SK-N-SH (cell line): ENCODE measurements at regions not wholly inside any gene's neighbourhood (a gene's known extent, or its start where the extent isn't known, plus 50 kb on each side); places are given as distances from the start of the nearest gene placed in this dataset.

Experiments
- CTCF ChIA-PET: fragments of 300-600, 350-600 bp; formaldehyde crosslinking; extraction: SDS; loops from one replicate; lab custom pipeline; 2021; lab: Yijun Ruan, JAX
- POLR2A ChIA-PET: fragments of 350-600 bp; sonication (Branson Sonifier 250); formaldehyde crosslinking; extraction: SDS; loops from one replicate; lab custom pipeline; 2020; ENCODE audit warnings: antibody characterized with exemption, inconsistent platforms; lab: Yijun Ruan, JAX
- DNase-seq: peaks from one replicate; pipeline ENCODE4 v3.0.0; 2012
- H2AFZ ChIP-seq: fragments of 200-600 bp; sonication (generic); 2 replicates; pipeline ENCODE4 v1.8.1; 2016; ENCODE audit warnings: antibody characterized with exemption, mild to moderate bottlenecking, low read depth
- H3F3A ChIP-seq: fragments of 200-600 bp; sonication (generic); replicated peaks from 2 replicates; pipeline ENCODE3; 2016; ENCODE audit warnings: antibody characterized with exemption, mild to moderate bottlenecking; ENCODE audit not compliant: insufficient read depth
- H3K27ac ChIP-seq, 2 experiments: fragments of 200-500 bp in 1 of 2; fragments of 200-600 bp in 1 of 2; sonication (Bioruptor generic) in 1 of 2; sonication (generic), shearing (Covaris generic) in 1 of 2; 2 replicates each; pipeline versions ENCODE4 v1.5.1 to v1.6.1; 2014 to 2016; ENCODE audit warnings: low read depth in 2 of 2, inconsistent platforms in 1 of 2, low read length in 1 of 2, mild to moderate bottlenecking in 1 of 2, mixed read lengths in 1 of 2
- H3K27me3 ChIP-seq: fragments of 200-600 bp; sonication (generic), shearing (Covaris generic); 2 replicates; pipeline ENCODE4 v1.6.1; 2016; ENCODE audit warnings: mixed run types; ENCODE audit not compliant: insufficient read depth
- H3K36me3 ChIP-seq, 2 experiments: fragments of 200-500 bp in 1 of 2; fragments of 200-600 bp in 1 of 2; sonication (Bioruptor generic) in 1 of 2; sonication (generic) in 1 of 2; replicated peaks in 1 of 2; 2 replicates each; pipeline versions ENCODE3 to v1.5.1; 2014 to 2016; ENCODE audit warnings: low read length in 1 of 2, mild to moderate bottlenecking in 1 of 2; ENCODE audit not compliant: insufficient read depth in 2 of 2, control insufficient read depth in 1 of 2
- H3K4me1 ChIP-seq, 2 experiments: fragments of 200-500 bp in 1 of 2; fragments of 200-600 bp in 1 of 2; sonication (Bioruptor generic) in 1 of 2; sonication (generic), shearing (Covaris generic) in 1 of 2; 2 replicates each; pipeline versions ENCODE4 v1.5.1 to v1.6.1; 2014 to 2016; ENCODE audit warnings: low read depth in 1 of 2, low read length in 1 of 2, mixed run types in 1 of 2; ENCODE audit not compliant: insufficient read depth in 2 of 2, control insufficient read depth in 1 of 2
- H3K4me2 ChIP-seq: fragments of 200-600 bp; sonication (generic), shearing (Covaris generic); 2 replicates; pipeline ENCODE4 v1.6.1; 2017; ENCODE audit warnings: mixed run types
- H3K4me3 ChIP-seq, 2 experiments: fragments of 200-500 bp in 1 of 2; fragments of 200-600 bp in 1 of 2; sonication (Bioruptor generic) in 1 of 2; sonication (generic), shearing (Covaris generic) in 1 of 2; 2 replicates each; pipeline versions ENCODE4 v1.5.1 to v1.8.1; 2014 to 2016; ENCODE audit warnings: low read depth in 2 of 2, inconsistent platforms in 1 of 2, low read length in 1 of 2, mild to moderate bottlenecking in 1 of 2, mixed read lengths in 1 of 2, moderate library complexity in 1 of 2
- H3K79me2 ChIP-seq: fragments of 200-600 bp; sonication (generic); 2 replicates; pipeline ENCODE4 v1.8.1; 2017; ENCODE audit warnings: mild to moderate bottlenecking; ENCODE audit not compliant: insufficient read depth
- H3K9ac ChIP-seq: fragments of 200-600 bp; sonication (generic); 2 replicates; pipeline ENCODE4 v1.6.1; 2017; ENCODE audit warnings: mixed run types
- H3K9me2 ChIP-seq: fragments of 200-600 bp; sonication (generic); 2 replicates; pipeline ENCODE4 v1.6.1; 2017; ENCODE audit warnings: mixed run types
- H3K9me3 ChIP-seq: fragments of 200-600 bp; sonication (generic); 2 replicates; pipeline ENCODE4 v1.6.1; 2017; ENCODE audit warnings: mixed run types, mild to moderate bottlenecking, moderate library complexity
- H4K20me1 ChIP-seq: fragments of 200-600 bp; sonication (generic); 2 replicates; pipeline ENCODE4 v1.6.1; 2017; ENCODE audit warnings: mild to moderate bottlenecking, mixed run types; ENCODE audit not compliant: insufficient read depth
- CHD2 ChIP-seq: fragments of 150-350 bp; IDR thresholded peaks from 2 replicates; pipeline ENCODE4 v1.6.1; 2018; ENCODE audit warnings: low read length; ENCODE audit not compliant: partially characterized antibody
- EP300 ChIP-seq, 2 experiments: IDR thresholded peaks; 2 replicates each; pipeline versions ENCODE4 v1.4.0 to v1.6.1; 2012; ENCODE audit warnings: borderline replicate concordance in 1 of 2, low read depth in 1 of 2, low read length in 1 of 2
- FOSL2 ChIP-seq: IDR thresholded peaks from 2 replicates; pipeline ENCODE4 v1.4.0; 2012; ENCODE audit warnings: low read depth, mild to moderate bottlenecking, moderate library complexity, borderline replicate concordance
- IRF3 ChIP-seq: fragments of 150-350 bp; IDR thresholded peaks from 2 replicates; pipeline ENCODE4 v1.6.1; 2016; ENCODE audit warnings: mild to moderate bottlenecking, low read depth, low read length
- JUND ChIP-seq: IDR thresholded peaks from 2 replicates; pipeline ENCODE4 v1.4.0; 2012
- NRF1 ChIP-seq: IDR thresholded peaks from 2 replicates; pipeline ENCODE4 v1.6.1; 2012; ENCODE audit warnings: low read depth, mild to moderate bottlenecking, low read length
- TCF12 ChIP-seq: IDR thresholded peaks from 2 replicates; pipeline ENCODE4 v1.4.0; 2012
- TEAD4 ChIP-seq: IDR thresholded peaks from 2 replicates; pipeline ENCODE4 v1.4.0; 2012; ENCODE audit warnings: mild to moderate bottlenecking, borderline replicate concordance; ENCODE audit not compliant: insufficient read depth
- ZBTB33 ChIP-seq: IDR thresholded peaks from 2 replicates; pipeline ENCODE4 v1.4.0; 2012; ENCODE audit warnings: low read depth, borderline replicate concordance
- WGBS: methylation state at CpG from one replicate; pipeline ENCODE4 v1.1.6; 2017; ENCODE audit warnings: low lambda C conversion rate; 5-methylcytosine and 5-hydroxymethylcytosine counted together
- TF ChIP-seq, protein P1 (sequence below): IDR thresholded peaks from 2 replicates; pipeline ENCODE4 v1.6.1; 2012; ENCODE audit warnings: mild to moderate bottlenecking, low read depth, low read length, moderate library complexity
- TF ChIP-seq, protein P2 (sequence below): IDR thresholded peaks from 2 replicates; pipeline ENCODE4; 2012

- TF ChIP-seq ZBTB33: no peak
These were observed 741.2 kb downstream of the PTPRU start (continued) for GRCh38 chr1:29977550-29977949.

DNA sequence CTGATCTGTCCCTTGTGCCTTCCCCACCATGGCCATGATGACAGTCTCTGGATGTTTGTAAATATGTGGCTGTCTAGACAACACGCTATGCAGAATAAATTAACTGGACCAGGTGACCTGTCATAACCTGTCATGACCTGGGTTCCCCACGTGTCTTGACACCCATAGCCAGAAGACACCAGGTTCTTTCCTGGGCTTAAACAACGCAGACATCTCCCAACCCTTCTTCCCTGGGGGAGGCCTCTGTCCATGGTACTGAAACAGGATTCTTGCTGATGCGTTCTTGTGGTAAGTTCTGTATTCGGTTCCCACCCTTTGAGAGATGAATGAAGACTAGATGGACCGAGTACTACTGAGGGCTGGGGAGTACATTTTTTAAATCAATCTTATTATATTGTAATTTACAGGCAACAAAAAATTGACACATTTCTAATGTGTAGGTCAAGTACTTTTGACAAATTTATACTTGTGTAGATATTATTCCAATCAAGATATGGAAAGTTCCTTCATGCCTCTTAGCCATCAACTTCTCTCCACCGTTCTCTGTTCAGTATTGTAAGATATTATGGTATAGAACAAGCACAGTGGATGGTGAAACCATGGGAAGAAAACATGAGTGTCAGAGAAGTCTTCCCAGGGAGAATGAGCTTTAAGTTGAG lies 738.8 kb downstream of the PTPRU start:
- H3K9ac ChIP-seq: no peak overlapping the region
- H3K4me3 ChIP-seq: no peak overlapping the region
- H3K27ac ChIP-seq: peak overlapping the region in 1 of 2 experiments; percentile 78; a peak in 2 of 4 replicates
- peaks cover 0 to 17% of the 10 kb centered on the region in 2 experiments; a peak in 1 of 4 replicates for H3K4me1 ChIP-seq
- no peaks in the 10 kb centered on the region; the same call in 1 of the 2 replicates for H3K9me2 ChIP-seq
- H3K36me3 ChIP-seq: no peaks in the 10 kb centered on the region
- WGBS: 57% methylated on average over 7 of the region's 7 CpGs
- CTCF ChIA-PET: no interaction called here
- no peak for DNase-seq
- peaks cover 11% of the 10 kb centered on the region for H3F3A ChIP-seq
- POLR2A ChIA-PET: no interaction called here
- H2AFZ ChIP-seq: no peak overlapping the region
- no peak overlapping the region; the same call in 1 of the 2 replicates for H3K4me2 ChIP-seq
- no peaks in the 10 kb centered on the region for H3K9me3 ChIP-seq
- H3K79me2 ChIP-seq: no peaks in the 10 kb centered on the region
- no peaks in the 10 kb centered on the region for H4K20me1 ChIP-seq
- TF ChIP-seq, protein P1, sequence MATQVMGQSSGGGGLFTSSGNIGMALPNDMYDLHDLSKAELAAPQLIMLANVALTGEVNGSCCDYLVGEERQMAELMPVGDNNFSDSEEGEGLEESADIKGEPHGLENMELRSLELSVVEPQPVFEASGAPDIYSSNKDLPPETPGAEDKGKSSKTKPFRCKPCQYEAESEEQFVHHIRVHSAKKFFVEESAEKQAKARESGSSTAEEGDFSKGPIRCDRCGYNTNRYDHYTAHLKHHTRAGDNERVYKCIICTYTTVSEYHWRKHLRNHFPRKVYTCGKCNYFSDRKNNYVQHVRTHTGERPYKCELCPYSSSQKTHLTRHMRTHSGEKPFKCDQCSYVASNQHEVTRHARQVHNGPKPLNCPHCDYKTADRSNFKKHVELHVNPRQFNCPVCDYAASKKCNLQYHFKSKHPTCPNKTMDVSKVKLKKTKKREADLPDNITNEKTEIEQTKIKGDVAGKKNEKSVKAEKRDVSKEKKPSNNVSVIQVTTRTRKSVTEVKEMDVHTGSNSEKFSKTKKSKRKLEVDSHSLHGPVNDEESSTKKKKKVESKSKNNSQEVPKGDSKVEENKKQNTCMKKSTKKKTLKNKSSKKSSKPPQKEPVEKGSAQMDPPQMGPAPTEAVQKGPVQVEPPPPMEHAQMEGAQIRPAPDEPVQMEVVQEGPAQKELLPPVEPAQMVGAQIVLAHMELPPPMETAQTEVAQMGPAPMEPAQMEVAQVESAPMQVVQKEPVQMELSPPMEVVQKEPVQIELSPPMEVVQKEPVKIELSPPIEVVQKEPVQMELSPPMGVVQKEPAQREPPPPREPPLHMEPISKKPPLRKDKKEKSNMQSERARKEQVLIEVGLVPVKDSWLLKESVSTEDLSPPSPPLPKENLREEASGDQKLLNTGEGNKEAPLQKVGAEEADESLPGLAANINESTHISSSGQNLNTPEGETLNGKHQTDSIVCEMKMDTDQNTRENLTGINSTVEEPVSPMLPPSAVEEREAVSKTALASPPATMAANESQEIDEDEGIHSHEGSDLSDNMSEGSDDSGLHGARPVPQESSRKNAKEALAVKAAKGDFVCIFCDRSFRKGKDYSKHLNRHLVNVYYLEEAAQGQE: peak; percentile 95
- no peak for TF ChIP-seq IRF3
- TF ChIP-seq, all 33 proteins: peak for 1
- H3K27me3 ChIP-seq: no peaks in the 10 kb centered on the region

GRCh38 chr1:29974316-29974724 lies 738.0 kb downstream of the PTPRU start:
- Histone ChIP-seq H3F3A (peaks cover 11% of the 10 kb centered on the region), H3K9me2 (no peaks in the 10 kb centered on the region), H3K79me2 (no peaks in the 10 kb centered on the region), H3K4me3 (no peak overlapping the region), H3K27ac (peak overlapping the region in 1 of 2 experiments; percentile 78; a peak in 2 of 4 replicates), H3K4me1 (peaks cover 0 to 17% of the 10 kb centered on the region in 2 experiments; a peak in 1 of 4 replicates), H2AFZ (no peak overlapping the region), H3K9me3 (no peaks in the 10 kb centered on the region), H3K36me3 (no peaks in the 10 kb centered on the region), H3K4me2 (no peak overlapping the region; the same call in 1 of the 2 replicates), H3K9ac (no peak overlapping the region; the same call in 1 of the 2 replicates), H4K20me1 (no peaks in the 10 kb centered on the region), H3K27me3 (no peaks in the 10 kb centered on the region)
- TF ChIP-seq TEAD4 (peak; percentile 55), TCF12 (peak; percentile 34; the same call in 1 of the 2 replicates), JUND (peak; percentile 73), CHD2 (no peak), EP300 (IDR thresholded peaks at IDR 0.05; ENCODE audit: borderline replicate concordance in 1 of 2, low read depth in 1 of 2, low read length in 1 of 2) (peak in 1 of 2 experiments; percentile 32; a peak in 1 of 4 replicates), FOSL2 (peak; percentile 82), NRF1 (no peak)
- TF ChIP-seq, protein P2, sequence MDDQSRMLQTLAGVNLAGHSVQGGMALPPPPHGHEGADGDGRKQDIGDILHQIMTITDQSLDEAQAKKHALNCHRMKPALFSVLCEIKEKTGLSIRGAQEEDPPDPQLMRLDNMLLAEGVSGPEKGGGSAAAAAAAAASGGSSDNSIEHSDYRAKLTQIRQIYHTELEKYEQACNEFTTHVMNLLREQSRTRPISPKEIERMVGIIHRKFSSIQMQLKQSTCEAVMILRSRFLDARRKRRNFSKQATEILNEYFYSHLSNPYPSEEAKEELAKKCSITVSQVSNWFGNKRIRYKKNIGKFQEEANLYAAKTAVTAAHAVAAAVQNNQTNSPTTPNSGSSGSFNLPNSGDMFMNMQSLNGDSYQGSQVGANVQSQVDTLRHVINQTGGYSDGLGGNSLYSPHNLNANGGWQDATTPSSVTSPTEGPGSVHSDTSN: peak; percentile 51
- DNase-seq: no peak
- ChIA-PET CTCF (no interaction called here), POLR2A (no interaction called here)
- WGBS: 7% methylated on average over 1 of the region's 1 CpG
